IMR-90 (cell line): ENCODE measurements at regions not wholly inside any gene's neighbourhood (a gene's known extent, or its start where the extent isn't known, plus 50 kb on each side); places are given as distances from the start of the nearest gene placed in this dataset.

Experiments
- ATAC-seq: fragments of 200-7000 bp; cut with Tn5 transposase; 2 replicates; pipeline ENCODE4 v1.9.1; 2020; ENCODE audit warnings: low read depth, mild to moderate bottlenecking, moderate library complexity
- BruUV-seq: library from RNA; stranded (reverse); fragments of 400-500 nt; replicated peaks from 2 replicates; lab custom pipeline; 2021; lab: Mats Ljungman, UMichigan
- CTCF ChIA-PET: fragments of 300-600 bp; formaldehyde crosslinking; extraction: SDS; loops from one replicate; lab custom pipeline; 2021; ENCODE audit warnings: antibody characterized with exemption; lab: Yijun Ruan, JAX
- POLR2A ChIA-PET: fragments of 300-600 bp; sonication (Branson Sonifier 250); formaldehyde crosslinking; loops from one replicate; lab custom pipeline; 2022; ENCODE audit warnings: antibody characterized with exemption; ENCODE audit not compliant: unreplicated experiment; lab: Charles Lee
- DNase-seq: peaks from one replicate; pipeline ENCODE4 v3.0.0; 2013
- H2AFZ ChIP-seq: replicated peaks from 2 replicates; pipeline ENCODE3; 2013; ENCODE audit warnings: low read length, mild to moderate bottlenecking; ENCODE audit not compliant: poor library complexity
- H2AK5ac ChIP-seq: 2 replicates; pipeline ENCODE4 v1.6.1; 2013; ENCODE audit warnings: low read depth, low read length, inconsistent platforms
- H2AK9ac ChIP-seq: replicated peaks from 2 replicates; pipeline ENCODE3; 2013; ENCODE audit warnings: mild to moderate bottlenecking, low read depth, low read length, moderate library complexity; ENCODE audit not compliant: poor library complexity
- H2BK120ac ChIP-seq: 2 replicates; pipeline ENCODE4 v1.6.1; 2013; ENCODE audit warnings: low read depth, low read length, inconsistent platforms
- H2BK15ac ChIP-seq: 3 replicates; pipeline ENCODE4 v1.6.1; 2013; ENCODE audit warnings: low read depth, low read length, inconsistent platforms
- H2BK20ac ChIP-seq: 2 replicates; pipeline ENCODE4 v1.6.1; 2013; ENCODE audit warnings: low read depth, mild to moderate bottlenecking, inconsistent platforms, low read length, moderate library complexity
- H2BK5ac ChIP-seq: 2 replicates; pipeline ENCODE4 v1.6.1; 2013; ENCODE audit warnings: mild to moderate bottlenecking, low read depth, low read length, inconsistent platforms; ENCODE audit not compliant: poor library complexity, severe bottlenecking
- H3K14ac ChIP-seq: replicated peaks from 2 replicates; pipeline ENCODE4 v1.6.1; 2013; ENCODE audit warnings: low read depth, low read length, inconsistent platforms
- H3K18ac ChIP-seq: 2 replicates; pipeline ENCODE4 v1.6.1; 2013; ENCODE audit warnings: low read depth, low read length, control low read depth
- H3K23ac ChIP-seq: 2 replicates; pipeline ENCODE4 v1.6.1; 2013; ENCODE audit warnings: low read depth, low read length, inconsistent platforms
- H3K27ac ChIP-seq: 2 replicates; pipeline ENCODE4 v1.5.1; 2013; ENCODE audit warnings: mild to moderate bottlenecking, control low read depth, low read length; ENCODE audit not compliant: insufficient read depth
- H3K27me3 ChIP-seq: 2 replicates; pipeline ENCODE4 v1.6.1; 2013; ENCODE audit warnings: low read length; ENCODE audit not compliant: control insufficient read depth, insufficient read depth
- H3K36me3 ChIP-seq: 2 replicates; pipeline ENCODE4 v1.6.1; 2013; ENCODE audit warnings: low read length, mixed read lengths; ENCODE audit not compliant: control insufficient read depth, insufficient read depth
- H3K4ac ChIP-seq: 2 replicates; pipeline ENCODE4 v1.6.1; 2013; ENCODE audit warnings: low read depth, low read length, inconsistent platforms
- H3K4me1 ChIP-seq: 2 replicates; pipeline ENCODE4 v1.6.1; 2013; ENCODE audit warnings: low read length, mixed read lengths; ENCODE audit not compliant: control insufficient read depth, insufficient read depth
- H3K4me2 ChIP-seq: 2 replicates; pipeline ENCODE4 v1.6.1; 2013; ENCODE audit warnings: low read depth, mild to moderate bottlenecking, control low read depth, low read length, moderate library complexity
- H3K4me3 ChIP-seq: 2 replicates; pipeline ENCODE4 v1.5.1; 2013; ENCODE audit warnings: low read depth, mild to moderate bottlenecking, control low read depth, low read length, moderate library complexity; ENCODE audit not compliant: insufficient read depth
- H3K56ac ChIP-seq: 2 replicates; pipeline ENCODE4 v1.6.1; 2013; ENCODE audit warnings: low read length, inconsistent platforms; ENCODE audit not compliant: insufficient read depth; ENCODE audit errors: extremely low read depth
- H3K79me1 ChIP-seq, 2 experiments: 2 replicates each; pipeline ENCODE4 v1.6.1; 2013; ENCODE audit warnings: low read length in 2 of 2, inconsistent platforms in 1 of 2, low read depth in 1 of 2
- H3K9ac ChIP-seq: 2 replicates; pipeline ENCODE4 v1.6.1; 2013; ENCODE audit warnings: low read depth, low read length, control low read depth
- H3K9me1 ChIP-seq: 2 replicates; pipeline ENCODE4 v1.6.1; 2013; ENCODE audit warnings: low read length, inconsistent platforms; ENCODE audit not compliant: insufficient read depth
- H3K9me3 ChIP-seq: 2 replicates; pipeline ENCODE4 v1.6.1; 2013; ENCODE audit warnings: low read length; ENCODE audit not compliant: control insufficient read depth, insufficient read depth
- H4K20me1 ChIP-seq: 2 replicates; pipeline ENCODE4 v1.6.1; 2013; ENCODE audit warnings: low read length, inconsistent platforms; ENCODE audit not compliant: insufficient read depth
- H4K5ac ChIP-seq: 2 replicates; pipeline ENCODE4 v1.6.1; 2013; ENCODE audit warnings: mild to moderate bottlenecking, low read depth, low read length, control low read depth
- H4K8ac ChIP-seq, 2 experiments: 2 replicates each; pipeline ENCODE4 v1.6.1; 2013; ENCODE audit warnings: low read depth in 2 of 2, low read length in 2 of 2, control low read depth in 1 of 2, inconsistent platforms in 1 of 2
- H4K91ac ChIP-seq: 2 replicates; pipeline ENCODE4 v1.6.1; 2013; ENCODE audit warnings: low read depth, low read length, inconsistent platforms; ENCODE audit not compliant: insufficient read depth
- BHLHE40 ChIP-seq: fragments of 150-350 bp; IDR thresholded peaks from 2 replicates; pipeline ENCODE4 v1.6.1; 2016; ENCODE audit warnings: mild to moderate bottlenecking, low read depth, low read length
- CEBPB ChIP-seq: IDR thresholded peaks from 2 replicates; pipeline ENCODE4 v1.6.1; 2012; ENCODE audit warnings: low read depth, low read length, improper control_type of control experiment
- CHD1 ChIP-seq: IDR thresholded peaks from 2 replicates; pipeline ENCODE4 v1.6.1; 2012; ENCODE audit warnings: low read depth, low read length, improper control_type of control experiment
- CTCF ChIP-seq: conservative IDR thresholded peaks from 2 replicates; pipeline ENCODE4 v1.5.1; 2012; ENCODE audit warnings: mild to moderate bottlenecking, low read depth, low read length, improper control_type of control experiment
- ELK1 ChIP-seq: fragments of 150-350 bp; IDR thresholded peaks from 2 replicates; pipeline ENCODE4 v1.6.1; 2016; ENCODE audit warnings: low read depth, mild to moderate bottlenecking, low read length, moderate library complexity, borderline replicate concordance
- FOS ChIP-seq: fragments of 150-350 bp; IDR thresholded peaks from 2 replicates; pipeline ENCODE4 v1.6.1; 2016; ENCODE audit warnings: low read depth, low read length
- MAFK ChIP-seq: IDR thresholded peaks from 2 replicates; pipeline ENCODE4 v1.6.1; 2012; ENCODE audit warnings: low read depth, low read length, improper control_type of control experiment
- MAZ ChIP-seq: IDR thresholded peaks from 2 replicates; pipeline ENCODE4 v1.6.1; 2012; ENCODE audit warnings: low read depth, mild to moderate bottlenecking, low read length, improper control_type of control experiment, moderate library complexity, borderline replicate concordance
- MXI1 ChIP-seq: IDR thresholded peaks from 2 replicates; pipeline ENCODE4 v1.6.1; 2012; ENCODE audit warnings: low read depth, mild to moderate bottlenecking, low read length, moderate library complexity, borderline replicate concordance
- NFE2L2 ChIP-seq: fragments of 150-350 bp; IDR thresholded peaks from 2 replicates; pipeline ENCODE4 v1.6.1; 2016; ENCODE audit warnings: low read depth, mild to moderate bottlenecking, low read length
- POLR2A ChIP-seq: IDR thresholded peaks from 2 replicates; pipeline ENCODE4 v1.6.1; 2012; ENCODE audit warnings: mild to moderate bottlenecking, low read depth, low read length
- RAD21 ChIP-seq: IDR thresholded peaks from 2 replicates; pipeline ENCODE4 v1.6.1; 2012; ENCODE audit warnings: low read length, improper control_type of control experiment
- RCOR1 ChIP-seq: IDR thresholded peaks from 2 replicates; pipeline ENCODE4 v1.6.1; 2012; ENCODE audit warnings: mild to moderate bottlenecking, low read length, improper control_type of control experiment; ENCODE audit not compliant: insufficient replicate concordance
- RFX5 ChIP-seq: IDR thresholded peaks from 2 replicates; pipeline ENCODE4 v1.8.0; 2012; ENCODE audit warnings: low read depth, mild to moderate bottlenecking, low read length, moderate library complexity
- SMC3 ChIP-seq: fragments of 150-350 bp; IDR thresholded peaks from 2 replicates; pipeline ENCODE4 v1.6.1; 2016; ENCODE audit warnings: low read depth, mild to moderate bottlenecking, antibody characterized with exemption, low read length, moderate library complexity
- USF2 ChIP-seq: fragments of 150-350 bp; IDR thresholded peaks from 2 replicates; pipeline ENCODE4 v1.6.1; 2017; ENCODE audit warnings: mild to moderate bottlenecking, antibody characterized with exemption, low read length, low read depth
- WGBS, 2 experiments: methylation state at CpG; one replicate each; pipeline versions ENCODE4 v1.1.5 to v1.1.7; 2013; ENCODE audit warnings: missing lambda C conversion rate in 2 of 2; ENCODE audit not compliant: insufficient read length in 1 of 2; ENCODE audit errors: extremely low coverage in 2 of 2; 5-methylcytosine and 5-hydroxymethylcytosine counted together
- dilution Hi-C: fragments of 300-500 bp; cut with HindIII; formaldehyde crosslinking; loops from one replicate; pipeline ENCODE4 v1.14.3; 2018; ENCODE audit warnings: low sequenced_read_pairs; ENCODE audit not compliant: unreplicated experiment
- in situ Hi-C: fragments of 300-500 bp; cut with MboI; formaldehyde crosslinking; loops from 3 replicates; pipeline ENCODE4 v1.14.3; 2019; ENCODE audit warnings: low sequenced_read_pairs, inconsistent platforms, mixed read lengths
- intact Hi-C: fragments of 100-400 bp; cut with micrococcal nuclease; formaldehyde crosslinking; loops from 2 replicates; pipeline ENCODE4 v1.10.0; 2022

GRCh38 chr4:163598028-163598427, 103.5 kb downstream of the TMA16 start:
- Histone ChIP-seq H3K18ac (no peak overlapping the region), H3K23ac (no peak overlapping the region), H3K9ac (no peak overlapping the region), H3K4me2 (no peak overlapping the region), H2BK15ac (no peak overlapping the region), H3K9me1 (no peaks in the 10 kb centered on the region), H3K27ac (no peak overlapping the region), H2AFZ (no peak overlapping the region), H3K14ac (no peak overlapping the region), H3K27me3 (no peaks in the 10 kb centered on the region), H3K4me3 (no peak overlapping the region), H4K8ac (no peak overlapping the region), H3K36me3 (no peaks in the 10 kb centered on the region), H3K4ac (no peak overlapping the region), H2BK20ac (no peak overlapping the region), H4K91ac (no peak overlapping the region), H3K4me1 (no peaks in the 10 kb centered on the region), H3K56ac (no peak overlapping the region), H2AK9ac (no peak overlapping the region), H4K20me1 (no peaks in the 10 kb centered on the region), H2AK5ac (no peak overlapping the region), H2BK5ac (no peak overlapping the region), H2BK120ac (no peak overlapping the region), H4K5ac (no peak overlapping the region), H3K79me1 (no peaks in the 10 kb centered on the region), H3K9me3 (no peaks in the 10 kb centered on the region)
- in situ Hi-C loops (no loop called here), intact Hi-C loops (no loop called here), dilution Hi-C loops (no loop called here)
- POLR2A ChIA-PET = no interaction called here
- WGBS, 2 experiments = no CpG with 5 or more reads among the region's 4 CpGs
- DNase-seq = no peak
- no TSS peak for BruUV-seq
- CTCF ChIA-PET = no interaction called here
- TF ChIP-seq NFE2L2 (no peak), USF2 (no peak), RAD21 (no peak), SMC3 (no peak), CHD1 (no peak), MXI1 (no peak), FOS (no peak), BHLHE40 (no peak), CTCF (no peak), MAZ (no peak), ELK1 (no peak), CEBPB (no peak), RFX5 (no peak), MAFK (no peak), POLR2A (no peak), RCOR1 (no peak)
- no peak for ATAC-seq
